ENCODE measurements at regions not wholly inside any gene's neighbourhood (a gene's known extent, or its start where the extent isn't known, plus 50 kb on each side); places are given as distances from the start of the nearest gene placed in this dataset.

DNA sequence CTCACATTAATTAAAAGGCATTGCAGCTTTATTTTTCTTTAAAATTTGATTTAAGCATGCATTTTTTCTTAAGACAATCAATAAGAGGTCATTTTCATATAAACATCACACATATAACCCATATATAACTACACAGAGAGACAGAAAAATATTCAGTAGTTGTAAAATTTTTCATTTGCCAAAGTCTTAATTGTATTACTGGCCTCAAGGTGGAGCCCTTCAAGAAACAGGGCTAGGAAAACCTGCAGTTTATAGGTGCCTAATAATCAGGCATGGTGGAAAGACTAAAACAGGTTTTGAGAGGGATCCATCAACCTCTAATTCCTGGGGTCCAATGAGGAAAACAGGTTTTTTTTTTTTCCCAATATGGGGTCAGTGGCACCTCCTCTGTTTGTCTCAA is 71.3 kb upstream of the ZNF804A start:
- Histone ChIP-seq H3K36me3 (no peaks in the 10 kb centered on the region), H3K4me3 (no peak overlapping the region), H3K27me3 (ENCODE audit: low read depth) (no peaks in the 10 kb centered on the region), H3K9me3 (replicated peaks) (peaks cover 66% of the 10 kb centered on the region), H3K4me1 (no peaks in the 10 kb centered on the region), H3K27ac (replicated peaks) (no peak overlapping the region)
- intact Hi-C loops (cut with micrococcal nuclease), result no loop called here
- TF ChIP-seq, protein P1, sequence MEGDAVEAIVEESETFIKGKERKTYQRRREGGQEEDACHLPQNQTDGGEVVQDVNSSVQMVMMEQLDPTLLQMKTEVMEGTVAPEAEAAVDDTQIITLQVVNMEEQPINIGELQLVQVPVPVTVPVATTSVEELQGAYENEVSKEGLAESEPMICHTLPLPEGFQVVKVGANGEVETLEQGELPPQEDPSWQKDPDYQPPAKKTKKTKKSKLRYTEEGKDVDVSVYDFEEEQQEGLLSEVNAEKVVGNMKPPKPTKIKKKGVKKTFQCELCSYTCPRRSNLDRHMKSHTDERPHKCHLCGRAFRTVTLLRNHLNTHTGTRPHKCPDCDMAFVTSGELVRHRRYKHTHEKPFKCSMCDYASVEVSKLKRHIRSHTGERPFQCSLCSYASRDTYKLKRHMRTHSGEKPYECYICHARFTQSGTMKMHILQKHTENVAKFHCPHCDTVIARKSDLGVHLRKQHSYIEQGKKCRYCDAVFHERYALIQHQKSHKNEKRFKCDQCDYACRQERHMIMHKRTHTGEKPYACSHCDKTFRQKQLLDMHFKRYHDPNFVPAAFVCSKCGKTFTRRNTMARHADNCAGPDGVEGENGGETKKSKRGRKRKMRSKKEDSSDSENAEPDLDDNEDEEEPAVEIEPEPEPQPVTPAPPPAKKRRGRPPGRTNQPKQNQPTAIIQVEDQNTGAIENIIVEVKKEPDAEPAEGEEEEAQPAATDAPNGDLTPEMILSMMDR (IDR thresholded peaks at IDR 0.05; ENCODE audit: borderline replicate concordance), result no peak
- DNase-seq, result no peak

DNA sequence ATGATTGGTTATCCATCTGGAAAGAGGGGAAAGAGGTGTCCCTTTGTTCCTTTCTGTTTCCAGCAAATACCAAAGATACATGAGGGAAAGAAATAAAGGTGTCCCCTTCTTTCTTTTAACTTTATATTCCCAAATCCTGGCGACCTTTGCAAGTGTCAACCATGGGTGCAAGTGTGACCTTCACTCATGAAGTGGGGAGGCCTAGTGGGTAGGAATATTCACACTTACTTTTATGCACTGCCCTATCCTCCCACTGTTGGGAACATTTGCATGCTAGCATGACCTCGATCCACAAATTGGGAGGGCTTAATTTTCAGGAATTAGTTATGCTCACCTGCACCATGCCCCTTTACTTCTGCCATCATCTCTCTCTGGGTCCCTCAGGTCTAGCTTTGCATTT is 70.2 kb upstream of the ZNF804A start:
- intact Hi-C loops (cut with micrococcal nuclease), result no loop called here
- H3K4me3 ChIP-seq, result no peak overlapping the region
- H3K27me3 ChIP-seq (ENCODE audit: low read depth), result no peaks in the 10 kb centered on the region
- H3K27ac ChIP-seq (replicated peaks), result no peak overlapping the region
- H3K36me3 ChIP-seq, result no peaks in the 10 kb centered on the region
- DNase-seq, result no peak
- H3K9me3 ChIP-seq (replicated peaks), result peaks cover 66% of the 10 kb centered on the region
- TF ChIP-seq, protein P1 (IDR thresholded peaks at IDR 0.05; ENCODE audit: borderline replicate concordance), result no peak
- H3K4me1 ChIP-seq, result no peaks in the 10 kb centered on the region

DNA sequence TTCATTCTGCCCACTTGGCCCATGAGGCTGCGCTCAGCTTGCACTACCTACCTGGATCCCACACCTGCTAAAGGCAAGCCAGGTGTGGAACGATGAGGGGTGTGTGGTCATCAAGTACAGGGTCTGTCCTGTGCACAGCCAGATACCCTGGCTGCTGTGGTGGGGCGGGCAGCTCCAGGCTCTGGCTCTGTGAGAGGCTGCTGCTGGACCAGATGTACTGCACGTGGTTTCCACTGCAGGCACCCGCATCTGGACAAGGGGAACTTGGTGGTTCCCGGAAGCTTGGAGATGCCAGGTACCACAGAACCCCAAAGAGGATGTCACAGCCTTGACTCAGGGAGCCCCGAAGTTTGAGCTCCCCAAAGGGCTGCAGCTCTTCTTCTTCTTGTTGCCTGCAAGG is 68.1 kb upstream of the ZNF804A start:
- no peaks in the 10 kb centered on the region for H3K4me1 ChIP-seq
- no peak for DNase-seq
- H3K9me3 ChIP-seq (replicated peaks), result peaks cover 58% of the 10 kb centered on the region
- H3K4me3 ChIP-seq, result no peak overlapping the region
- H3K27me3 ChIP-seq (ENCODE audit: low read depth), result no peaks in the 10 kb centered on the region
- intact Hi-C loops (cut with micrococcal nuclease), result no loop called here
- TF ChIP-seq, protein P1 (IDR thresholded peaks at IDR 0.05; ENCODE audit: borderline replicate concordance), result no peak
- H3K27ac ChIP-seq (replicated peaks), result no peak overlapping the region
- H3K36me3 ChIP-seq, result no peaks in the 10 kb centered on the region

DNA sequence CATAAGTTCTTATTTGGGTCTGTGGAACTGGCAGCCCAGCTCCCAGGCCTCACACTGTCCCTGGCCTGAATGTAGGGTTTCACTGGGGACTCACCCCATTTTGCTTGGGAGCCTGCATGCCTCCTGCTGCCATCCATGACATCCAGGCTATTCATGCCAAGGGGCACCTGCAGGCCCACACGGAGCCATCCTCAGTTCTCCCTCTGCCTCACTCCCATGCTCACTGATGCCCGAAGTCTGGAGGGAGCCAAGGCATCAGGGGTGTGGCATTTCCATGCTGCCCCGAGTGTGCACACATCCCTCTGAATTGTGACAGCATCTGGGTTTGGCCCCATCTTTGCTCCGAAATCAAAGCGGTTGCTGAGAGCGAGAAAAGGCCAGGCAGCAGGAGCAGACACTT is 67.4 kb upstream of the ZNF804A start:
- H3K36me3 ChIP-seq, result no peaks in the 10 kb centered on the region
- H3K27ac ChIP-seq (replicated peaks), result no peak overlapping the region
- peaks cover 51% of the 10 kb centered on the region for H3K9me3 ChIP-seq (replicated peaks)
- intact Hi-C loops (cut with micrococcal nuclease), result no loop called here
- no peak for DNase-seq
- TF ChIP-seq, protein P1 (IDR thresholded peaks at IDR 0.05; ENCODE audit: borderline replicate concordance), result no peak
- H3K4me3 ChIP-seq, result no peak overlapping the region
- H3K4me1 ChIP-seq, result no peaks in the 10 kb centered on the region
- no peaks in the 10 kb centered on the region for H3K27me3 ChIP-seq (ENCODE audit: low read depth)

DNA sequence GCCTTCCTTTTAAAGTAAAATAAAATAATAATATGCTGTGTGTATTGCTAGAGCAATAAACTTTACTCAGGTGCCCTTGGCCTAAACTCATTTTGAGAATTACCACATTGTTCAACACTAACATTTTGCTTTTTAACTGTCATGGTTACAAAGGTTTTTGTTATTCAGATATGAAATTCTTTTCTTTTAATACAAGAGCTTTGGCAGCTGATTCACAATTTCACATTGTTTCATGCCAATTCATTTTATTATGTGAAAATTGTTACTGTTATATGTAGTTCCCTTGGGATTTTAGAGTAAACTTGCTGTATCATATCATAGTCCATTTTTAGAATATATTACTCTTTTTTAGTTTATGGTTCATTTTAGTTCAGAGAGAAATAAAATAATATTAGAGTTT is 65.8 kb upstream of the ZNF804A start:
- no peak for DNase-seq
- H3K9me3 ChIP-seq (replicated peaks), result peaks cover 35% of the 10 kb centered on the region
- intact Hi-C loops (cut with micrococcal nuclease), result no loop called here
- TF ChIP-seq, protein P1 (IDR thresholded peaks at IDR 0.05; ENCODE audit: borderline replicate concordance), result no peak
- no peak overlapping the region for H3K4me3 ChIP-seq
- no peaks in the 10 kb centered on the region for H3K36me3 ChIP-seq
- no peaks in the 10 kb centered on the region for H3K4me1 ChIP-seq
- no peak overlapping the region for H3K27ac ChIP-seq (replicated peaks)
- H3K27me3 ChIP-seq (ENCODE audit: low read depth), result no peaks in the 10 kb centered on the region

DNA sequence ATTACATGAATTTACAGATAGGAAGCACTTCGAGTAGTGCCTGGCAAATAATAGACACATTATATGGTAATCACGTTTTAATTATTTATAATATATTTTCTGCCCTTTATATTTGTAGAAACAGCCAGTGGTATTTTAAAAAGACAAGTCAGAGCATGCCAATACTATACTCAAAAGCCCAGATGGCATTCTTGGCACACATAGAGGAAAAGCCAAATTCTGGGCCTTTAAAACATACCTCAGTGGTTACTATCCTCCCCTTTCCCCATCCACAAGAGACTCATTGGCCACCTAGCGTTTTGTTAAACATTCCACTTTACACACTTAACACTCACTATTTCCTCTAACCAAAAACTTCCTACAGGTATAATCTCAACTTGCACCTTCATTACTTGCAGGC is 63.3 kb upstream of the ZNF804A start:
- Histone ChIP-seq H3K9me3 (replicated peaks) (peaks cover 11% of the 10 kb centered on the region), H3K27me3 (ENCODE audit: low read depth) (no peaks in the 10 kb centered on the region), H3K4me3 (no peak overlapping the region), H3K27ac (replicated peaks) (no peak overlapping the region), H3K36me3 (no peaks in the 10 kb centered on the region), H3K4me1 (no peaks in the 10 kb centered on the region)
- no peak for DNase-seq
- intact Hi-C loops (cut with micrococcal nuclease), result no loop called here
- TF ChIP-seq, protein P1 (IDR thresholded peaks at IDR 0.05; ENCODE audit: borderline replicate concordance), result no peak

All from left ventricle myocardium inferior (tissue), 1 donor.